H4 (cell line): ENCODE measurements at regions not wholly inside any gene's neighbourhood (a gene's known extent, or its start where the extent isn't known, plus 50 kb on each side); places are given as distances from the start of the nearest gene placed in this dataset.

Experiments
- DNase-seq: peaks from one replicate; pipeline ENCODE4 v3.0.0-alpha.2; 2015; ENCODE audit warnings: low spot score

DNA sequence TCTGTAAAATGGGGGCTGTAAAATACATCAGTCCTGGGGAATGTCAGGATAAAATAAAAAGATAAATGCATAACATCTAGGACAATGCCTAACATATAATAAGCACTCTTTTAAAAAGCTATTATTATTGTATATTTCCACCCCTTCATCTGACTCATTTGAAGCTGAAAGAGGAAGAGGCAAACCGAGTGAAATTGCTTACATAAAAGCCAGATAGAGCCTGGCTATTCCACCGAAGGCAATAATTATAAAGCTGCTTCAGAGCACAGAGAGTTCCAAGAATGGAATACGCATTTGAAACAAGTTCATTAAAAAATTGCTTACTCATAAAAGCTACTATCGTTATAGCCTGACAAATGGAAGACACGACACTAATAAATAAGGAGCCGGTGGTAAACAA lies 186.1 kb upstream of the CAMK1G start:
- DNase-seq: no peak

DNA sequence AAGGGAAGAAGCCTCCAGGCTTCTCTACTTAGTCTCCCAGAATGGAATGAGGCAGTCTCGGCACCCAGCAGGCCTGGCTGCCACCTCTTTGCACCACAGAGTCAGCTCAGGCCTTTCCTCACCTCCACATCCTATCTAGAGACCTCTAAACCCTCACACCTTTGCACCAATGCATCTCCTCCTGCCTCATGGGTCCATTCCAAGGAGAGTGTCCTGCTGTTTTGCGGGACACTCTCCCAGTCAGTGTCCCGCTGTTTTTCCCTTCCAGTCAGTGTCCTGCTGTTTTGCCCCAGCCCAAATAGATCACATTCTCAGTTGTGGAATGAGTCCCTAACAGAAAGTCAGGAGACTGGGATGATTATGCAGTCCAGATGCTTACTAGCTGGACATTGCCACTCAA lies 185.6 kb upstream of the CAMK1G start:
- no peak for DNase-seq

DNA sequence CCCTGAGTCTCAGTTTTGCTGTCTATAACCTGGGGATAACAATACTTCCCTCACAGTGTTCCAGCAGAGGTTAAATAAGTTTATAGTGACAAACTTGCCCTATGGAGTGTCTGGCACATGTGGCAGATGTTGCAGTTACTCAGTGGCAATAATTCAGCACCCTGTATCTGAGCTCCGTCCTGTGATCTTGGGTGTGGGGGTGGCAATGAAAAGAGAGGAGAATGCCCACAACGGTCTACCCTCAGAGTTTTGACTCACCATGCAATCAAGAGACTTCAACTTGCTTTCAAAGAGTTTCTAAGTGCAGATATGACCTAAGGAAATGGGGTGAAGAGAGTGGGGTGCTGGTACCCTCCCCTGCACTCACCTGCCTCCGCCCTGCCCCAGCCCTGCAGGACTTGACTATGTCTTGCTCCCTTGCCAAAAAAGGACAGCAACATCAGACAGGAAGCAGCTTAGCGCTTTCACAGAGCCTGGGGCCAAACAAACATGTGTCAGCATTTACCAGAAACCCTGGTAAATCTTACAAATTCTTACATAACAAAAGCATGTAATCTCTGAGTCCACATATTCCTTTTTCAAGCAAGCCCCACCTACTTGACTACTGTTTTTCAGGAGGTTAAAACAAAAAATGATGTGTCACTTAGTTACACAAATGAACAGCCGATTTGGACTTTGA lies 185.1 kb upstream of the CAMK1G start:
- DNase-seq: peak; percentile 96

DNA sequence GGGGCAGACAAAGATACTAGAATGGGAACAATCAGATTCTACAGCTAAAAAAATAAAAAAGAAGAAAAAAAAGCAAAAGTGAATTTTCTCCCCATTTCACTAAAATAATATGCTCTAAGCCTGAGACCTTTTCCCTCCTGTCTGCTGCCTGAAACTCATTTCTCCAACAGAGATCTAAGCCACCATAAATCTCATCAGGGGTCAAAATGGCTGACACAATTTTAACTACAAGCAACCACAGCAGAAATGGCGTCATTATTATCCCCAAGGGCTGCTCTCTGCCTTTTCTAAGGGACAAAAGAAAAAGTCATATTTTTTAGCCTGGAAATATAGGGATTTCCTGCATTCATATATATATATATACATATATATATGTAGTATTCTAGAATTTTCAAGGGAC lies 183.7 kb upstream of the CAMK1G start:
- no peak for DNase-seq

DNA sequence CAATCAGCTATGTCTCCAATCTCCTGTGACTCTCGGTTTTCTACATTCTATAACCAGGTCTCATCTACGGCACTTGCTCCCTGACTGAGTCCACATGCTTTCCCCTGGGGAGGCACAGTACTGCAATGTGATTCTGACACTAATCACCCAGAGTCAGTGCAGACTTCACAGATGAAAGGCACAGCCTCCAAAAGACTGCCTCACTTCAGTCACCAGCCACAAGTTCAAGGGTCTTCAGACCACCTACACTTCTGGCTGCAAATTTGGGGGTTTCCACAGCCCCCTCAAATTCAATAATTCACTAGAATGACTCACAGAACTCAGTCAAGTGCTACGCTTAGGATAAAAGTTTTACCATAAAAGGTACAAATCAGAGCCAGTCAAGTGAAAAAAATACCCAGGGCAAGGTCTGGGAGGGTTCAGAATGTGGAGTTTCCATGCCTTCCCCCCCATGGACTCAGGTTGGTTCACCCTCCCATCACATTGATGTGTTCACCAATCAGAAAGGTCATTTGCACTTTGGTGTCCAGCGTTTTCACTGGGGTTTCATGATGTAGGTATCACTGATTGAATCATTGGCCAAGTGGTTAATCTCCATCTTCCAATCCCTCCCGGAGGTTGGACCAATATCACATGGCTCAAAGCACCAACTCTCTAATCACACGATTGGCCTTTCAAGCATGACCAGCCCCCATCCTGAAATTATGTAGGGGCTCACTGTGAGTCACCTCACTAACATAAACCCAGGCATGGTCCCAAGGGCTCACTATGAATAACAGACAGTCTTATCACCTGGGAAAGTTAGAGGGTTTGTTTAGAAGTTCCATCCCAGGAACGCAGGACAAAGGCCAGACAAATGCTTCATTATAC lies 182.9 kb upstream of the CAMK1G start:
- DNase-seq: peak; percentile 27

DNA sequence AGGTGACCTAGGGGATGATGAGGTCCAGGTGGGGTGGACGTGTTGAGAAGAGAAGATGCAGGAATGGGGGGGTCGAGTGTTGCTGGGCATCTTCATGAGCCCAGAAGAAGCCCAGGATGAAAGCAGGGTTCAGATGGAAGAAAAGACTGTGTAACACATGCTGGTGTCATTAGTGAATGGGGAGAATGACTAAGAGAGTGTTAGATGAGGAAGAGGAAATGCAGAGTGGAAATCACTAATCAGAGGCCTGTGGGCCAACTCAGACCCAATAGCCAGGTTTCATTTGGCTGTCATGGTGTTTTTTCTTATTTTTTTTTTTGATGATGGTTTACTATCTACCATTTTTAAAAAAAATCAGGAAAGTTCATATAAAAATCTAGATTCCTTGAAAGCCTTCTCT lies 180.8 kb upstream of the CAMK1G start:
- no peak for DNase-seq

DNA sequence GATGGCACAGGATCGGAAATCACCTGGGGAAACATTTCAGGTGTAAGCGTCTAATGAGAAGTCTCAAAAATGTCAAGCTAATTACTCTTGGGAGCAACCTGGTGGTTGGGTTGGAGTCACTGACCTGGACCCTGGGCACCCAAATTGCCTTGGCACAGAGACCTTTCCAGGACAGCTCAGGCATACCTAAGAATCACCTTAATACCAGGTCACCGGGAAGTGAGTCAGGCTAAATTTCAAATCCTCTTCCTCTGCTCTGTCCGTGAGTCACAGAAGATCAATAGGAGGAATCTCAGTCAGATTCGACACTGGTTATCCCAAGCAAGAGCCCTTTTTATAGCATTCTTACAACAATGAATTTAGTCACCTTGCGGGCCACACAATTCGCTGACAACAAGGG lies 179.6 kb upstream of the CAMK1G start:
- DNase-seq: no peak

DNA sequence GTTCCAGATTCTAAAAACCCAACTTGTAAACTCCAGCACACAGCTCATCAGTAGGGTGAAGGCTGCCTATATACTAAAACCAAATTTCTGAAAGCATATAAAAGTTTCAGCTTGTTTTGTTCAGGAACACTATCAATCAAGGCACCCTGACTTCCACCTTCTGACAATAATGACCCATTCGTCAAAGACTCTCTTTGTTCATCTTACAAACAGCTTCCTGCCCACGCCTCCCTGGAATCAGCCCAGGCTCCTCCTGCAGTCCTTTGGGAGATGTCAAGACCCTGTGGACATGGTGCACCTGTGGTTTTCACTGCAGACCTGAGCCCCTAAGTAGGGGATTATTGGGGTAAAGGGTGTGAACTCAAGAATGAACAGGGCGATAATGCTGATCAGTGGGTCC lies 178.9 kb upstream of the CAMK1G start:
- peak; percentile 35 for DNase-seq

DNA sequence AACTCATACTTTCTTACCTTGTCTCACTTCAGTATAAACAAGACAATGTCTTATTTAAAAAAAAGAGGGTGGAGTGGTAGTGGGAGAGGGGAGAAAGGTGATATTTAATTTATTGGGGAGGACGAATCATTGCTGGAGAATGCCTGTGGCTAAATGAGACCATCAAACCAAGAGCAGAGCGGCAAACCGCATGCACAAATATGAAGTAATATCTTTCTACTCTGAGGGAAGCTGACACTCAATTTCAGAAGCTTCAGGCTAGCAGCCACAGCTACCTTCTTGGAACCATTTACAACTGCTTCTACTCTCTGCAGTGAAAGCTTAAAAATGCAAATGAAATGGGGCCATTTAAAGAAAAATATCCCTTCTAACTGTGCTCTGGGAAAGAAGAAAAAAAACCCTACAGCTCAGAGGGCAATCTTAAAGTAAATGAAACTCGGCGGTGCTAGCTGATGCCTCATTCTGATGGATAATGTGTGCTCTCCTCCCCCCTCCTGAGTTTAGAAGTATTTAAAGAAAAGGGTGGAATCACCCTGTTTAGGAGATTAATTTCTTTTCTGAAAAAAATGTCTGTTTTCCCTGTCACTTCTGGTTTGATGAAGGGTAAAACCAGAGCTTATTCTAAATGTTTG lies 178.2 kb upstream of the CAMK1G start:
- DNase-seq: peak; percentile 63

DNA sequence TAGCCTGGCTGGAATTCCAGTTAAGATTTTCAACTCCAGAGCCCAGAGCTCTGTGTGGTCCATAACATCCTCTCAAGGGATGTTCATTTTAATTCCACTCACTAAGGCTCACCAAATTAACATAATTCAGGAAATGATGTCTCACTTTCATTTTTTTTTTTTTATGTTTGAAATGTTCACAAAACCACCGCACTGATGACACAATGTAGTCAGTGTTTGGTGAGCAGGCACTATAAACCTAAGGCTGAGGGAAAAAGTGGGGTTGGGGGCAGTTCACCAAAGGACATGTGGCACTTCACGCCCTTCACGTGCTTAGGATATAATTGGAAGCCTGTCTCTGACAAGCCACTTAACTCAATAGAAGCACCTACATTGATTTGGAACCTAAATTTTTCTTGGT lies 177.3 kb upstream of the CAMK1G start:
- DNase-seq: no peak

DNA sequence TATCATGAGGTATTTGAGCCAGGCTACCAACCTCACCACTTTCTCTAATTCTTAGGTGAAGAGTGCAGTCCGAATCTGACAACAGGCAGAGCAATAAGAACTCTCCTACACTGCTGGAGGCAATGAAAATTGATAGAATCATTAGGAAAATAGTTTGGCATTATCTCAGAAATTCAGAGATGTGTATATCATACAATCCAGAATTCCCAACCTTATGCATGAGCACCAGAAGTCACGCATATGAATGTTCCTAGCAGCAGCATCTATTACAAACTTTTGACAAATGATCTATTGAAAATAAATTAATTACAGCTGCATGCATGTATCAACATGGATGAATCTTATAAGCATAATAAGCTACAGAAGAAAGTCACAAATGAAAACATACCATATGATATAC lies 176.9 kb upstream of the CAMK1G start:
- no peak for DNase-seq

DNA sequence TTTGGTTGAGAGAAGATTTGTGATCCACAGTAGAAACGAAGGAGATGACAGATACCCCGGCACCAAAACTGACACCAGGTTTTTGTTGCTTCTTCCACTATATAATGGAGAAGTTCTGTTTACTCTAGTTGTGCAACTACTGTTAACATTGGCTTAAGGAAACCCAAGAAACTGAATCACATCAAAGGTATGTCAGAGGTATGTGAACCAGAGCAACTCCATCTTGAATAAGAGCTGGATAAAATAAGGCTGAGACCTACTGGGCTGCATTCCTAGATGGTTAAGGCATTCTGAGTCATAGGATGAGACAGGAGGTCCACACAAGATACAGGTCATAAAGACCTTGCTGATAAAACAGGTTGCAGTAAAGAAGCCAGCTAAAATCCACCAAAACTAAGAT lies 173.7 kb upstream of the CAMK1G start:
- peak; percentile 47 for DNase-seq

DNA sequence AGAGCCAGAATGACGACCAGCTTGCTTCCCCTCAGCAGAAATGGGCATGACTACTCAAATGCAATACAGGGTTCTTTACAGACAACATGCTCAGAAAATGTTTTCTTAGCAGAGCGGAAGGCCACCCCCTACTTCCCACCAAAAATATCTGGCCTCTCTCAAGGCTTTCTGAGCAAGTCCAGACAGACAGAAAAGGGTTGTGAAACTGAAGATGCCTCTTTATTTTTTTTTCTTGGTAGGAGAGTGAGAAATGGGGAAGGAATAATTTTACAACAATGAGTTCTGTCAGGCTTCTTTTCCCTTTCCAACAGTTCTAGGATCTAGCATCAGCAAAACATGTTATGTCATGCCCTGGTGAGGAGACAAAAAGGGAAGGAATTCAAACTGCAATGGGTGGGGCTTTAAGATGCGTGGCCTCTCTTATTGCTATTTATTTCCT lies 172.0 kb upstream of the CAMK1G start:
- DNase-seq: no peak

DNA sequence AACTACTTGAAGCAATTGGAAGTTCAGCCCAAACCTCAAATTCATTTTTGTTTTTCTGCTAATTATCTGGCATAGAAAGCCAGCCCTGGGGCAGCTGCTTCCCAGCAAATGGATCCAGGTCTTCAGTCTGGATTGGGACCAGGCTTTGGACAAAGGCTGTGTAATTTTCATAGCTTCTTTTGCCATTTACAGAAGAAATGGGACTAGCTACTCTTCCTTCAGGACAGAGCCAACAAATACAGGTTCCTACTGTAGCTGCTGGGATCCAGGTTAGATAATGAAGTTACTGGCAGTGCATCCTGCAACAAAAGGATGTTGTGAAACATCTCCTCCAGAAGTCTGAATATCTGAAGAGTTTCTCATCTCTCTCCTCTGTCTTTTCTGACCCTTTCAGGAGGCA lies 171.5 kb upstream of the CAMK1G start:
- no peak for DNase-seq

DNA sequence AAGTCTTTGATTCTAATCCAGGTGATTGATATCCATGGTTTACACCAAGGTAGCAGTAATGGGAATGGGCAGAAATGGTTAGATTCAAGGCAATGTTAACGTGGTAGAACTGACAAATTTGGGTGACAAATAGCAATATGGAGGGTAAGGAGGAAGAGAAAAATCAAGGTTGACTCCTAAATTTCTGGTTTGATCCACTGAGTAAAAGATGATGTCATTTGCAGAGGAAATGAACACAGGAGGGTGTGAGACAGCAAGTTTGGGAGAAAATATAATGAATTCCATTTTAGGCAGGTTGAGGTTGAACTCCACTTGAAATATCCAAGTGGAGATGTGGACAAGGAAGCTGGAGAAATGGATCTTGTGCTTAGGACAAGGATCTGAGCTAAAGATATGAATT lies 170.9 kb upstream of the CAMK1G start:
- no peak for DNase-seq

DNA sequence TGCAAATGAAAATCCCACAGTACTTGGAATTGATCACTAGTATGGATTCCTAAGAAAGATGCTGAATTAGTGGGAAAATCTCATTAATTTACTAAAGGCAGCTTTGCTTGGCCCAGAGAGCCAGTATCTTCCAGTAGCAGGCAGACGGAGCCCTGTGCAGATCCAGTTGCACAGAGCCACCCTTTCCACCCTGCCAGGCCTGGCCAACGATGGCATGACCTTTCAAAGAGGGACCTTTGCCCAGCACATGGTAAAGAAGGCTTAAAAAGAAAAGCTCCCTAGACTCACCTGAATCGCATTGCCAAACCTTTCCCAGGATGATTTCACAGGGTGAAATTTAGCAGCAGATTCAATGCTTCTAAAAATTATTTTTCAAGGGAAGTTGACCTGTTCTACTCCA lies 170.5 kb upstream of the CAMK1G start:
- DNase-seq: no peak

DNA sequence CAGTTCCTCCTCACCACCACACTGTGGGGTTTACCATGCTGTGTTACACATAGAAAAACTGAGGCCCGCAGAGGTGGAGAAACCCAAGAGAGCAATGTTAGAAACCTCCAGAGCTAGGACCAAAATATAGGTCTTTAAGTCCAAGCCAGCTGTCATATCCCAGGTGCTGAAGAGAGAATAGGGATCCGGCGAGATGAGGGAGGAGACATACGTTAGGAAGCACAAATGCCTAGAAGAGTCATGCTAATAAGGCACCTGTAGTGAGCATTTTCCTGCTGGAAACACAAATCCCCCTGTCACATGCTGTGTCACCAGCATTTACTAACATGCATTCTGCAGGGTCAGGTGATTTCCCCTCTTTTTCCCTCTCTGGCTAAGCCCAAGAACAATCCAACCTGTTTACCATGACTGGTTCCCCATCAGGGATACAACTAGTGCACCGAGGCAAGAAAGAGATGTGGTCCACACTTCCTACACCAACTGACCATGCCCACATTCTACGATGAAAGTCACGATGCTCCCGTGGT lies 168.6 kb upstream of the CAMK1G start:
- no peak for DNase-seq

DNA sequence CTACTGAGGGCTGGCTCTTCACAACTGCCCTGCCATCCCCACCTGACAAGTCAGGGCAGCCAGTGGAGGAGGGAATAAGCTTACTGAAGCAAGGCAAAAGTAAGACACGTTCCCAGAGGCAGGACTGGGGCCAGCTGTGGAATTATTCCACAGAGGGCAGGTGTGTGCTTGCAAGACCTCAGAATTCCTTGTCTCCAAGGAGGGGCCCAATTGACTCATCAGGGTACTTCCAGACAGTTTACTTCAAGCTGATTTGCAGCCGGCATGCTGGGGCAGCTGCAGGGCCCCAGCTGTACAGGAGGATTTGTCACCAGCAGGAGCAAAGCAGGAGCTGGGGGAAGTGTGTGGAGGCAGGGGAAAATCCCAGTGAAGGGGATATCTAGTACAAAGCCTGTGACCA lies 167.5 kb upstream of the CAMK1G start:
- DNase-seq: no peak

DNA sequence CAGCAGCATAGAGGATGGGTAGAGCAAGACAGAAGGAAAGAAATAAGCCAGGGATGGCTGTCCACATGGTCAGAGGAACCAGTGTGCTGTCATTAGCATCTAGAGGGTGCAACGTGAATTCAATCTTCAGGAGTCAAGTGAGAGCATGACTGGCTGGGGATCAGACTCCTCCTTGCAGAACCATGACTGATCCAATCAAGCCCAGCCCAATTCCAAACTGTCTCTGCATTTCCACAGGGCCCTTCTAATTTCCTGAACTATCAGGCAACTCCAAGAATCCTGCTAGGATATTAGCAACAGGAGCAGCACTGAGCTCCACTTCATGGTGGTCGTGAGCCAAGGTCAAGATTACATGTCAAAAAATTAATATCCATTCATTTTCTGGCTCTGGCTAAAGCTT lies 166.8 kb upstream of the CAMK1G start:
- no peak for DNase-seq

DNA sequence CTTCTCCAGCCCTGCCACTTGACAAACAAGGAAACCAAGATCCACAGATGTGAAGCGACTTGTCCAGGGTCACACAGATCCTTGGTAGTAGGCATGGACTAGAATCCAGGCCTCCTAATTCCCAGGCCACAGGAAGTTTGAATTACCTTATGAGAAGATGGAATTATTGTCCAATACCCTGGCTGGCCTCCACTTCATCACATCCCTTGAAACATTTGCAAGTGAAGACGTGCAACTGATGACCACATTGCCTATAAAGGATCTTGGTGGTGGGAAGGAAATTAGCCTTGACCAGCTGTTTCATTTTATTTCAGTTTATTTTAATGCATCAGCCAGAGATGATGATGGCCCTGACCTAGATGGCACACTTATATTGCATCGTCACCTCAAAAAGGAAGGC lies 165.8 kb upstream of the CAMK1G start:
- no peak for DNase-seq

DNA sequence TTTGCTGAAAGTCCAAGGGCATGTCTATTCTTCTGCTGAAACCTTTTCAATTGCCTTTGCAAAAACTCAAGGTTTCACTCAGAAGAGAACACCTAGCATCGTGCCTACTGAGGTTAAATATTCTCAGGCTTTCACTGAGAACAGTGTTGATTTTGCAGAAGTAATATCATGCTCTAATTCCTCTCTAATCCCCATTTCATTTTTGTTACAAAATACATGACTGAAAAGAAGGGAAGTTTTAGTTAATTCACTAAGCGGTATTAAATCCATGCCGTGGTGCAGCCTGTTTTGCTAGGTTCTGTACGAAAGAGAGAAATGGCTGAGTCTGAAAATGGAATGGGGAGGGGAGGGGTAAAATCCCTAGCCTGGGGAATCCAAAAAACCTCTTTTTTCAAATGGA lies 163.2 kb upstream of the CAMK1G start:
- no peak for DNase-seq

DNA sequence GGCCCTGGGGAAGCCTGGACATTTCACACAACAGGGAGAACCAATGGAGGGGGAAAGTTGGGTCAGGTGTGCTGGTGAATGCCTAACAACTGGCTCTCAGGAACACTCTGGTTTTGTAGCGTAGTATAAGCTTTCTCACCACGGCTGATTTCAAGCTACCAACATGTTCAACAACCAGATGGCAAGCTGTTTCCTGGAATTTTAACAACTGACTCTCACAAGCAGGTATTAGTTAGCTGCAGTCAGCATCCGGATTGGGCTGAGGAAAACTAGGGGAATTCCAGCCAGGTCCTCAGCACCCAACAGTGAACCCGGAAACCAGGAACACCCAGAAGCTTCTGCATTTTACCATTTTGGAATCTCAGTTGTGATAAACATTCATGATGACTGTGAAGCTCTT lies 162.3 kb upstream of the CAMK1G start:
- no peak for DNase-seq
